Nephron progenitor cell (in vitro differentiated cells): ENCODE measurements at regions not wholly inside any gene's neighbourhood (a gene's known extent, or its start where the extent isn't known, plus 50 kb on each side); places are given as distances from the start of the nearest gene placed in this dataset.

Experiments
- DNase-seq: peaks from one replicate; pipeline ENCODE4 v3.0.0; 2021
- H3K27ac Mint-ChIP-seq: 2 replicates; pipeline ENCODE4 v1.8.0; 2021; ENCODE audit warnings: mild to moderate bottlenecking, moderate library complexity, mixed read lengths
- H3K27me3 Mint-ChIP-seq: 2 replicates; pipeline ENCODE4 v1.8.0; 2021; ENCODE audit warnings: mild to moderate bottlenecking, low read depth, mixed read lengths; ENCODE audit not compliant: poor library complexity
- H3K36me3 Mint-ChIP-seq: 2 replicates; pipeline ENCODE4 v1.8.0; 2021; ENCODE audit warnings: low read depth, mixed read lengths
- H3K4me1 Mint-ChIP-seq: 2 replicates; pipeline ENCODE4 v1.8.0; 2021; ENCODE audit warnings: mixed read lengths
- H3K4me3 Mint-ChIP-seq: 2 replicates; pipeline ENCODE4 v1.8.0; 2021; ENCODE audit warnings: mild to moderate bottlenecking, moderate library complexity, mixed read lengths
- H3K9me3 Mint-ChIP-seq: 2 replicates; pipeline ENCODE4 v1.8.0; 2021; ENCODE audit warnings: mild to moderate bottlenecking, moderate library complexity, mixed read lengths
- TF ChIP-seq, protein P1 (sequence below): fragments of 200-600 bp; sonication (generic); IDR thresholded peaks from 2 replicates; pipeline ENCODE4 v1.5.0; 2021; ENCODE audit warnings: antibody characterized with exemption

DNA sequence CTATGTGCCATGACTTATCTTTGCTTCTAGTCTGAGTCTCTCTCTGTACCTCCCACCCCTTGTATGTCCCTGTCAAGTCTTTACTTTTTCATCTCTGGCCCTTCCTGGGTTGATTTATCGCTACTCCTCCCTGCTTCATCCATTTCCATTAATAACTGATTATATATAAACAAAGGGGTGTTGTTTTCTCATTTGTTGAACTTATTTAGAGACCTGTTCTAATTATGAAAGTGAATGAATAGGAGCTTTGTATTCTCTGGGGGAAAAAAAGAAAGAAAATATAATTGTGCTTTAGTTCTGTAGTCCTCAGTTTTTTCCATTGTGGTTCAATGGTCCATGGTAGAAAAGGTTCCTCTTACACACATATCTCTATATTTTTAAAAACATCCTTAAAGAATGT is 328.9 kb upstream of the PPP2R3A start:
- no peaks in the 10 kb centered on the region for H3K36me3 Mint-ChIP-seq
- peaks cover 30% of the 10 kb centered on the region for H3K4me1 Mint-ChIP-seq
- DNase-seq: no peak
- TF ChIP-seq, protein P1, sequence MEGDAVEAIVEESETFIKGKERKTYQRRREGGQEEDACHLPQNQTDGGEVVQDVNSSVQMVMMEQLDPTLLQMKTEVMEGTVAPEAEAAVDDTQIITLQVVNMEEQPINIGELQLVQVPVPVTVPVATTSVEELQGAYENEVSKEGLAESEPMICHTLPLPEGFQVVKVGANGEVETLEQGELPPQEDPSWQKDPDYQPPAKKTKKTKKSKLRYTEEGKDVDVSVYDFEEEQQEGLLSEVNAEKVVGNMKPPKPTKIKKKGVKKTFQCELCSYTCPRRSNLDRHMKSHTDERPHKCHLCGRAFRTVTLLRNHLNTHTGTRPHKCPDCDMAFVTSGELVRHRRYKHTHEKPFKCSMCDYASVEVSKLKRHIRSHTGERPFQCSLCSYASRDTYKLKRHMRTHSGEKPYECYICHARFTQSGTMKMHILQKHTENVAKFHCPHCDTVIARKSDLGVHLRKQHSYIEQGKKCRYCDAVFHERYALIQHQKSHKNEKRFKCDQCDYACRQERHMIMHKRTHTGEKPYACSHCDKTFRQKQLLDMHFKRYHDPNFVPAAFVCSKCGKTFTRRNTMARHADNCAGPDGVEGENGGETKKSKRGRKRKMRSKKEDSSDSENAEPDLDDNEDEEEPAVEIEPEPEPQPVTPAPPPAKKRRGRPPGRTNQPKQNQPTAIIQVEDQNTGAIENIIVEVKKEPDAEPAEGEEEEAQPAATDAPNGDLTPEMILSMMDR: no peak
- peak overlapping the region; percentile 1 for H3K4me3 Mint-ChIP-seq
- H3K27me3 Mint-ChIP-seq: peaks cover 13% of the 10 kb centered on the region
- H3K27ac Mint-ChIP-seq: no peak overlapping the region
- no peaks in the 10 kb centered on the region for H3K9me3 Mint-ChIP-seq

DNA sequence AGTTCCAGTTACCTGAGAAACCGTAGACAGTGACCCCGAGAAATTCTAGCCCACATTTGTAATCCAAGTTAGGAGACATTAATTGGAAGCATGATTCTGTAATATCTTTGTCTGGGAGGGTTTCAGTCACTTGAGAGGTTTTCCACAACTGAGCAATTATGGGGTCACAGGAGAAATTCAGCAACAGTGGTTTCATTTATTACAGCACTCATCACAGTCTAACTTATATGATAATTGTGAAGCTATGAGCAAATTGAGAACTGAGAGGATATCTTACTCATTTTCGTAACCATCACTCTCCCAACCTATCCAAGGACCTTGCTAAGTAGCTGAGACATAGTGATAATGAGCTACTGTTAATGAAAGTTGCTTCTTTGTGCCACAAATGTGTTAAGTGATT is 328.5 kb upstream of the PPP2R3A start:
- peaks cover 13% of the 10 kb centered on the region for H3K27me3 Mint-ChIP-seq
- no peaks in the 10 kb centered on the region for H3K9me3 Mint-ChIP-seq
- H3K4me1 Mint-ChIP-seq: peaks cover 34% of the 10 kb centered on the region
- H3K27ac Mint-ChIP-seq: no peak overlapping the region
- DNase-seq: no peak
- H3K36me3 Mint-ChIP-seq: no peaks in the 10 kb centered on the region
- TF ChIP-seq, protein P1: no peak
- H3K4me3 Mint-ChIP-seq: no peak overlapping the region

DNA sequence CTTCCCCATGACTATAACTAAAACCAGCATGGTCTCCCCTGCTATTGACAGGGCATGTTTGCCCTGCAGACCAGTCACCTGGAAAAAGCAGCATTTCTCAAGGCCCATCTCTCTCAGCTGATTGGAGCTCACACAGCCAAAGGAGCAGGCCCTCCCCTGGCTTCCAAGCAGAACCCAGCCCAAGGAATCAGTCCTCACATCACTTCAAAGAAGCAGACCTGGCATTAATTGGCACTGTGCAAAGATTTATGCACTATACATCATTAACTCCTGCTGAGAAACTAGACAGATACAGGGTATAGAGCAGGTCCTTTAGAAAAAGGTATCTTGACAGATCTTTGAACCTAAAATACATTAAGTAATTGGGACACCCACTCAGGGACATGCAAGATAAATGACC is 323.8 kb upstream of the PPP2R3A start:
- Mint-ChIP-seq H3K27ac (no peak overlapping the region), H3K4me3 (no peak overlapping the region), H3K27me3 (peaks cover 21% of the 10 kb centered on the region), H3K36me3 (peaks cover 4% of the 10 kb centered on the region), H3K4me1 (peaks cover 15% of the 10 kb centered on the region), H3K9me3 (peaks cover 13% of the 10 kb centered on the region)
- TF ChIP-seq, protein P1: no peak
- no peak for DNase-seq

DNA sequence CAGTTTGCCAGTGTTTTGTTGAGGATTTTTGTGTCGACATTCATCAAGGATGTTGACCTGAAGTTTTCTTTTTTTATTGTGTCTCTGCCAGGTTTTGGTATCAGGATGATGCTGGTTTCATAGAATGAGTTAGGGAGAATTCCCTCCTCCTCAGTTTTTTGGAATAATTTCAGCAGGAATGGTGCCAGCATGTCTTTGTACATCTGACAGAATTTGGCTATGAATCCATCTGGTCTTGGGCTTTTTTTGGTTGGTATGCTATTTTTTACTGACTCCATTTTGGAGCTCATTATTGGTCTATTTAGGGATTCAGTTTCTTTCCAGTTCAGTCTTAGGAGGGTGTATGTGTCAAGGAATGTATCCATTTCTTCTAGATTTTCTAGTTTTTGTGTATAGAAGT is 320.0 kb upstream of the PPP2R3A start:
- TF ChIP-seq, protein P1: no peak
- Mint-ChIP-seq H3K4me1 (peaks cover 15% of the 10 kb centered on the region), H3K9me3 (peaks cover 28% of the 10 kb centered on the region)

DNA sequence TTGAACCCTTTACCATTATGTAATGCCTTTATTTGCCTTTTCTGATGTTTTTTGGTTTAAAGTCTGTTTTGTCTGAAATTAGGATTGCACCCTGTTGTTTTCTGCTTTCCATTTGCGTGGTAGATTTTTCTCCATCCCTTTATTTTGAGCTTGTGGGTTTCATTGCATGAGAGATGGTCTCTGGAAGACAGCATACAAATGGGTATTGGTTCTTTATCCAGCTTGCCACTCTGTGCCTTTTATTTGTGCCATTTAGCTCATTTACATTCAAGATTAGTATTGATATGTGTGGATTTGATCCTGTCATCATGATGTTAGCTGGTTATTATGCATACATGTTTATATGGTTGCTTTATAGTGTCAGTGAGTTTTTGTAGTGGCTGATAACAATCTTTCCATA is 318.7 kb upstream of the PPP2R3A start:
- no peak overlapping the region for H3K4me3 Mint-ChIP-seq
- peaks cover 10% of the 10 kb centered on the region for H3K4me1 Mint-ChIP-seq
- peaks cover 28% of the 10 kb centered on the region for H3K9me3 Mint-ChIP-seq
- TF ChIP-seq, protein P1: no peak
- DNase-seq: no peak
- H3K27ac Mint-ChIP-seq: no peak overlapping the region
- peaks cover 4% of the 10 kb centered on the region for H3K36me3 Mint-ChIP-seq
- H3K27me3 Mint-ChIP-seq: peaks cover 25% of the 10 kb centered on the region

More for the DNA sequence above, 320.0 kb upstream of the PPP2R3A start:
- H3K36me3 Mint-ChIP-seq: peaks cover 4% of the 10 kb centered on the region
- DNase-seq: no peak
- H3K27me3 Mint-ChIP-seq: peaks cover 29% of the 10 kb centered on the region
- no peak overlapping the region for H3K4me3 Mint-ChIP-seq
- H3K27ac Mint-ChIP-seq: no peak overlapping the region

DNA sequence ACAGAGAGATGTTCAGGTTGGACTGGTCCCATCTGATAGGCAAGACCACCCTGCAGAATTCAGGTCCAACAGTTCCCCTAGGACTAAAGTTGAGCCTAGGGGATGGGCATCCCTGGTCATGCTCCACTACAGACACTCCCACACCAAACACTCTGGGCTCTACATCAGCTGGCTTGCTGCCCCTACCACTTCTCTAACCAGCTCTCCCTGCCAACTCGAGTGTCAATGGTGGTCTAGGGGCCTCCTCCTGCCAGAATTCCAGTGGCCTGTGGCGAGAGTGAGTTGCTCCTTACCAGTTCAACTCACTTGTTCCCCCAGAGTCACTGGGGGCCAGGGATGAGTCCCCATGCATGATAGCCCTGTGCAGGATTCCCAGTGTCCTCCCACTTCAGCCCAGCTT is 316.2 kb upstream of the PPP2R3A start:
- no peak overlapping the region for H3K27ac Mint-ChIP-seq
- TF ChIP-seq, protein P1: no peak
- peaks cover 4% of the 10 kb centered on the region for H3K36me3 Mint-ChIP-seq
- no peak for DNase-seq
- H3K4me1 Mint-ChIP-seq: peaks cover 8% of the 10 kb centered on the region
- no peak overlapping the region for H3K4me3 Mint-ChIP-seq
- peaks cover 28% of the 10 kb centered on the region for H3K9me3 Mint-ChIP-seq
- peaks cover 24% of the 10 kb centered on the region for H3K27me3 Mint-ChIP-seq
